GM12874 (cell line): ENCODE measurements at regions not wholly inside any gene's neighbourhood (a gene's known extent, or its start where the extent isn't known, plus 50 kb on each side); places are given as distances from the start of the nearest gene placed in this dataset.

Experiments used
- TF ChIP-seq, protein P1 (sequence below): IDR thresholded peaks from 2 replicates; pipeline ENCODE4 v1.5.1; 2011; ENCODE audit warnings: low read depth, mild to moderate bottlenecking, control low read depth, low read length, moderate library complexity; ENCODE audit not compliant: insufficient read depth

DNA sequence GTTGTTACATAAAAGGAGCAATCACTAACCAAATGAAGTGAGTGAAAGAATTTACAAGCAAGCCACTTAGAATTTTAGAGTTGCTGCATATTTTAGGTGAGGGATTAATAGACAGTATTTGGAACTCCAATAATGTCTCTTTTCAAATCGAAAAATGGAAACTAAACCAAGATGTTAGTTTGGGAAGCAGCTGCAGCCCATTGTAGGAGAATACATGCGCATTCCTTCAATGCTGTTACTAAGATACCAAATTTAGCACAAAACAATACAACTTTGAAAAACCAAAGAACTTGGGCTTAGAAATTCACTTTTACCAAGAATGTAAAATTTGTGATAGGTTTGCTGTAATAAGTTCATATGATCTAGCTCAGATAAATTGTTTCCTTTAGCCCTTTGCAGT is 411.8 kb upstream of the CDH6 start:
- TF ChIP-seq, protein P1, sequence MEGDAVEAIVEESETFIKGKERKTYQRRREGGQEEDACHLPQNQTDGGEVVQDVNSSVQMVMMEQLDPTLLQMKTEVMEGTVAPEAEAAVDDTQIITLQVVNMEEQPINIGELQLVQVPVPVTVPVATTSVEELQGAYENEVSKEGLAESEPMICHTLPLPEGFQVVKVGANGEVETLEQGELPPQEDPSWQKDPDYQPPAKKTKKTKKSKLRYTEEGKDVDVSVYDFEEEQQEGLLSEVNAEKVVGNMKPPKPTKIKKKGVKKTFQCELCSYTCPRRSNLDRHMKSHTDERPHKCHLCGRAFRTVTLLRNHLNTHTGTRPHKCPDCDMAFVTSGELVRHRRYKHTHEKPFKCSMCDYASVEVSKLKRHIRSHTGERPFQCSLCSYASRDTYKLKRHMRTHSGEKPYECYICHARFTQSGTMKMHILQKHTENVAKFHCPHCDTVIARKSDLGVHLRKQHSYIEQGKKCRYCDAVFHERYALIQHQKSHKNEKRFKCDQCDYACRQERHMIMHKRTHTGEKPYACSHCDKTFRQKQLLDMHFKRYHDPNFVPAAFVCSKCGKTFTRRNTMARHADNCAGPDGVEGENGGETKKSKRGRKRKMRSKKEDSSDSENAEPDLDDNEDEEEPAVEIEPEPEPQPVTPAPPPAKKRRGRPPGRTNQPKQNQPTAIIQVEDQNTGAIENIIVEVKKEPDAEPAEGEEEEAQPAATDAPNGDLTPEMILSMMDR: no peak

DNA sequence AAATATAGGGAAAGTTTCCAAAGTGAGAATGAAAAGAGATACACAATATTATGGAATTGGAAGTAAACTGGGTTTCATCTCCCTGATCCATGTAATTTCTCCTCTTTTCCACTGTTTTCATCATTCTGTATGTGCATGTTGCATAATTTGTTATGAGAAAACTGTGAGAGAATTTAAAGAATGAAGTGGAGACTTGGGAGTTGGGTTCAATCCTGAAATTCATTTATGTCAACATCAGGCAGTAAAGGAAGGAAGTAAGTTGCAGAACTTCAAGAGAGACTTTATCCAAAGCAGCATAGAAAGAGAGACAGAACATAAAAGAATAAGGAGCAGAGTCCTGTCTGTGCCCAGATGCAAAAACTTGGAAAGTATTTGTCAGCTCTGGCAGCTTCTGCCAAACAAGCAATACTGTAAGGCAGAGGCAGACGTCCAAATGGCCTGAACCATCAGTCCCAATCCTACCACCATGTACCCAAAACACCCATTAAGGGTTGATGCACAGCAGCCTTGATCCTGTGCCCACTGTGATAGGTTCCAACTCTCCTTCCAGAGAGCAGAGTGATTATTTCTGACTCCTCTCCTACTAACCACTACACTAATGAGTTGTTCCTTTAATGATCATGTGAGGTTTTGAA is 425.3 kb upstream of the CDH6 start:
- TF ChIP-seq, protein P1: no peak

DNA sequence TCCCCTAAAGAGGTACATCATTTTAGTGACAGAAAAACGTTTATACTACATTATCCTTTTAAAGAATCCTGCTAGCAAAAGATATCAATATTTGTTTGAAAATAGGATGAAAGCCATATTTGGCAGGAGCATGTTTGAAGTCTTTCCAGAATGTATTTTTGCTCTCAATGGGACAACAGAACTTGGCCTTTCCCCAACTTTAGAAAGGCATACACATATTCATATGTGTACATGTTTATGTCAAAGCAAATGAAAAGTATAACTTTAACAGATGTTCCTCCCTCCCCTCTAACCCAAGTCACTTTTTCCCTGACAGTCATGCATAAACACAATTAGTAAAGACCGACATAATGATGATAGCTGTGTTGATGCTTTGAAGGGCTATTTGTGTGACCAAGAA is 427.8 kb upstream of the CDH6 start:
- TF ChIP-seq, protein P1: no peak

DNA sequence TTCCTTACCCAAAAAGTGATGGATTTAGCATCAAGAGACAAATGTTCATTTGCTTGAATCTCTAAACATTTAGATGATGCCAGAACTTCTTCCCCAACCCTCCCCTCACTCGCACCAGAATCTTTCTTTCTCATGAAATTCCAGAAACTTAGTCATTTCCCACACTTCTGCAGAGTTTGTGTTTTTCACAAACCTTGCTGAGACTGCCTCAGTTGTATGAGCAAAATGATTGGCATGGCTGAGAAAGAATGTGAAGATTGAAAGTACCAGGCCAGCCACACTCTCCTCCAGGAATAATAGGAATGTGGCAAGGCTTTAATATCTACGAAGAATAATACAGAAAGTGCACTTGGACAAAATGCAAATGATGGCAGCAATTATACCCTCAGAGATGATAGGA is 428.3 kb upstream of the CDH6 start:
- TF ChIP-seq, protein P1: no peak

DNA sequence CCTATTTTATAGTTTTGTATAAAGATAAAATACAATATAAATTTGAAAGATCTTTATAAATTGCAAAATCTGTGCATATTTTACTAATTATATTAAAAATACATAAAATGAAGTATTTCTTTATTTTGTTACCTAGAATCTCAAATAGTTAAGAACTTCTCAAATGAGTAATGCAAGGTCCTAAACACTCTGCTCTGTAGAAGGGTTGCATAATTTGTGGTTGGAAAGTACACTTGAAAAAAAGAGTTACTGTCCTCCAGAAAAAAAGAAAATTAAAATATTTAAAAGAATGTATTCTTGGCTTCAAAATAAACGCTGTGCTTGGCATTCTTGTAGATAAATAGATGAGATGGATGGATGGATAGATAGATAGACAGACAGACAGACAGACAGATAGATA is 428.8 kb upstream of the CDH6 start:
- TF ChIP-seq, protein P1: no peak

DNA sequence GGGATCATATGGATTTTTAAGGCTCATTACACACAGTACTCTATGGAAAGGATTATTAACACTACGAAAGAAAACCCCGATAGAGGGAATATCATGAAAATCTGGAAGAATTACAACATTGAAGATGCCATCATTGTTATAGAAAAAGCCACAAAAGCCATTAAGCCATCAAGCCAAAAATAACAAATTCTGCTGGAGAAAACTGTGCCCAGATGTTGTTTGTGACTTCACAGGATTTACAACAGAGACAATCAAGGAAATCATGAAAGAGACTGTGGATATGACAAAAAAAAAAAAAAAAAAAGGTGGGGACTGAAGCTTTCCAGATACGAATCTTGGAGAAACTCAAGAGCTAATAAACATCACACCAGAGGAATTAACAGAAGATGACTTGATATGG is 433.8 kb upstream of the CDH6 start:
- TF ChIP-seq, protein P1: no peak

DNA sequence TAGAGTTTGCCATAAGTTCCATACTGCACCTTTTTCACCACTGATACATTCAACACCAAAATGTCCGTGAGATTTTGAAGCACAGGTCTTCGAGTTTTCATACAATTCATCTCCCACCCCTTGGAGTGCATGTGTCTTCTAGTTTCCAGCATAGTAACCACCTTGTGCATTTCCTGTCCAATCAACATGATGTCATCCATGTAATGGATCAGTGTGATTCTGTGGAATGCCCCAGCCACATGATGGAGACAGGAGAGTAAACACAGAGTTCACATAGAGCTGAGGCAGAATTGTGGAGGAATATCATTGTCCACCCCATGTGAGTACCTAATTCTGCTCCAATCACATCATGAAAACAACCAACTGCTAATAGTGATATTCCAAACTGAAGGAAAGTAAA is 441.5 kb upstream of the CDH6 start:
- TF ChIP-seq, protein P1: no peak
